GM19463 (cell line): ENCODE measurements at regions not wholly inside any gene's neighbourhood (a gene's known extent, or its start where the extent isn't known, plus 50 kb on each side); places are given as distances from the start of the nearest gene placed in this dataset.

Source experiments
- ATAC-seq: cut with Tn5 transposase; IDR thresholded peaks from one replicate; pipeline ENCODE4 v1.9.1; 2021; ENCODE audit warnings: mild to moderate bottlenecking, moderate library complexity; ENCODE audit not compliant: unreplicated experiment

GRCh38 chr3:13159890-13160289 is 86.7 kb upstream of the IQSEC1 start:
- ATAC-seq: no peak

- no peak for ATAC-seq
These were observed 85.6 kb upstream of the IQSEC1 start for GRCh38 chr3:13158871-13159270.

GRCh38 chr3:13158408-13158807 is 85.2 kb upstream of the IQSEC1 start:
- ATAC-seq: no peak

GRCh38 chr3:13157986-13158385 is 84.8 kb upstream of the IQSEC1 start:
- ATAC-seq: no peak

GRCh38 chr3:13152826-13153710 is 79.8 kb upstream of the IQSEC1 start:
- no peak for ATAC-seq

GRCh38 chr3:13150624-13151023 is 77.4 kb upstream of the IQSEC1 start:
- no peak for ATAC-seq

GRCh38 chr3:13149330-13150108 is 76.3 kb upstream of the IQSEC1 start:
- ATAC-seq: no peak

GRCh38 chr3:13148561-13149329 is 75.5 kb upstream of the IQSEC1 start:
- ATAC-seq: no peak

- ATAC-seq: no peak
These were observed 74.9 kb upstream of the IQSEC1 start for GRCh38 chr3:13148126-13148525.

- no peak for ATAC-seq
These were observed 74.1 kb upstream of the IQSEC1 start for GRCh38 chr3:13147344-13147743.

GRCh38 chr3:13146643-13147143 is 73.5 kb upstream of the IQSEC1 start:
- ATAC-seq: no peak

GRCh38 chr3:13145826-13146642 is 72.8 kb upstream of the IQSEC1 start:
- ATAC-seq: no peak

- ATAC-seq: no peak
These were observed 72.0 kb upstream of the IQSEC1 start for GRCh38 chr3:13145131-13145825.

- ATAC-seq: no peak
These were observed 71.2 kb upstream of the IQSEC1 start for GRCh38 chr3:13144163-13145023.

- ATAC-seq: no peak
These were observed 70.3 kb upstream of the IQSEC1 start for GRCh38 chr3:13143381-13144004.

GRCh38 chr3:13142552-13143380 is 69.5 kb upstream of the IQSEC1 start:
- ATAC-seq: no peak

- no peak for ATAC-seq
These were observed 68.8 kb upstream of the IQSEC1 start for GRCh38 chr3:13141991-13142412.
